ENCODE measurements at regions not wholly inside any gene's neighbourhood (a gene's known extent, or its start where the extent isn't known, plus 50 kb on each side); places are given as distances from the start of the nearest gene placed in this dataset.

DNA sequence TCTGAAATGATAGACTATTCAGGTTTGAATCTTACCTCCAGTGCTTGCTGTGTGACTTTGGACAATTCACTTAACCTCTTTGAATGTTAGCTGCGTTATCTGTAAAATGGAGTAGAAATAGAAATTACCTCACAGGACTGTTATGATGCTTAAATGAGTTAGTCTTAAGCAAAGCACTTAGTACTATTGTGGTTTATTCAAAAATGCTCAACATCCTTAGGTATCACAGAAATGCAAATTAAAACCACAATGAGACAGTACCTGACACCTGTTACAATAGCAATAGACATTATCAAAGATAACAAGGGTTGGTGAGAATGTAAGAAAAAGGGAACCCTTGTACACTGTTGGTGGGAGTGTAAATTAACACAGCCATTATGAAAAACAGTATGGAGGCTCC is 77.6 kb upstream of the FREM1 start:
- Histone ChIP-seq H3K9ac (ENCODE audit: insufficient read length, low read depth) (no peak overlapping the region), H3K36me3 (ENCODE audit: insufficient read depth, insufficient read length, low read length) (peaks cover 4% of the 10 kb centered on the region), H3K4me1 (ENCODE audit: insufficient read depth, insufficient read length) (no peaks in the 10 kb centered on the region), H3K9me3 (ENCODE audit: insufficient read depth, low read length) (no peaks in the 10 kb centered on the region), H3K27me3 (ENCODE audit: insufficient read depth, insufficient read length) (no peaks in the 10 kb centered on the region), H3K4me3 (ENCODE audit: insufficient read length, low read depth) (no peak overlapping the region)
- no peak for DNase-seq (ENCODE audit: low read depth, low spot score)
- no peak for TF ChIP-seq SUZ12 (IDR thresholded peaks at IDR 0.05; ENCODE audit: extremely low read depth, insufficient read depth, insufficient read length)
- no peak for TF ChIP-seq YY1 (IDR thresholded peaks at IDR 0.05; ENCODE audit: insufficient read depth, insufficient read length)
- no peak for TF ChIP-seq ZNF274 (IDR thresholded peaks at IDR 0.05; ENCODE audit: low read depth, low read length)

DNA sequence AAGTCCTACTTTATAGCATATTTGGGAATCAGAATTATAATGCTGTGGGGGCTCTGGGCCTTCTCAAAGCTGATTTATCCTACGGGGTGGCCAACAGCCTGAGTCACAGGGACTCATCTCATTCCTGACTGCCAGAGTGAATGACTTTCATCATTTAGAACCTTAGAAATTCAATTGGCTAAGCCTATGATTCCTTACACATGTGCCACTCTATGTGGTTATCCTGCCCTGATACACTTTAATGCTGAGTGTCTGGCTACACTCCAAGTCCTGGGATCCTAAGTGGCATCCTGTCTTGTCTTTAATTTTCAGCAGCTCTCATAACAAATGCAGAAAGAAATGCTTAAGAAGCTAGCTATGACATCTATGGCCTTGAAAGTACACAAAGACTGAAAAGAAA is 75.2 kb upstream of the FREM1 start:
- Histone ChIP-seq H3K27me3 (ENCODE audit: insufficient read depth, insufficient read length) (no peaks in the 10 kb centered on the region), H3K9me3 (ENCODE audit: insufficient read depth, low read length) (no peaks in the 10 kb centered on the region), H3K9ac (ENCODE audit: insufficient read length, low read depth) (no peak overlapping the region), H3K4me3 (ENCODE audit: insufficient read length, low read depth) (no peak overlapping the region), H3K4me1 (ENCODE audit: insufficient read depth, insufficient read length) (no peaks in the 10 kb centered on the region), H3K36me3 (ENCODE audit: insufficient read depth, insufficient read length, low read length) (peaks cover 4% of the 10 kb centered on the region)
- TF ChIP-seq ZNF274 (IDR thresholded peaks at IDR 0.05; ENCODE audit: low read depth, low read length), result no peak
- TF ChIP-seq SUZ12 (IDR thresholded peaks at IDR 0.05; ENCODE audit: extremely low read depth, insufficient read depth, insufficient read length), result no peak
- TF ChIP-seq YY1 (IDR thresholded peaks at IDR 0.05; ENCODE audit: insufficient read depth, insufficient read length), result no peak
- DNase-seq (ENCODE audit: low read depth, low spot score), result no peak

DNA sequence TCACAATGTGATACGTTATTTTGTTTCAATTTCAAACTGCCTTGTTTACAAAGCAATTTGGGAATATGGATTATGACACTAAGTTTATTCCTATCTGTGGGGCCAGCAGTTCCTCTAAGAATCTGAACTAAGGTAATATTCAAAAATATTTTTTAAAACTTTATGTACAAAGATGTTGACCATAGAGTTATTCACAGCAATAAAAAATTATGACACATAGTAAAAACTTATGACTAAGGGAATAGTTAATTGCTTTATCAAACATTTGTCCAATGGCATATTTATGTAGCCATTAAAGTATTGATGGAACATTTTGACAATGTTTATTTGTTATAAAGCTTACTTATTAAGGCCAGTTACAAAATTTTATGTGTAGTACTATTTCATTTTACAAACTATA is 73.4 kb upstream of the FREM1 start:
- Histone ChIP-seq H3K36me3 (ENCODE audit: insufficient read depth, insufficient read length, low read length) (peaks cover 4% of the 10 kb centered on the region), H3K9me3 (ENCODE audit: insufficient read depth, low read length) (no peaks in the 10 kb centered on the region), H3K4me3 (ENCODE audit: insufficient read length, low read depth) (no peak overlapping the region), H3K27me3 (ENCODE audit: insufficient read depth, insufficient read length) (no peaks in the 10 kb centered on the region), H3K4me1 (ENCODE audit: insufficient read depth, insufficient read length) (no peaks in the 10 kb centered on the region), H3K9ac (ENCODE audit: insufficient read length, low read depth) (no peak overlapping the region)
- TF ChIP-seq SUZ12 (IDR thresholded peaks at IDR 0.05; ENCODE audit: extremely low read depth, insufficient read depth, insufficient read length), result no peak
- no peak for TF ChIP-seq ZNF274 (IDR thresholded peaks at IDR 0.05; ENCODE audit: low read depth, low read length)
- no peak for TF ChIP-seq YY1 (IDR thresholded peaks at IDR 0.05; ENCODE audit: insufficient read depth, insufficient read length)
- no peak for DNase-seq (ENCODE audit: low read depth, low spot score)

DNA sequence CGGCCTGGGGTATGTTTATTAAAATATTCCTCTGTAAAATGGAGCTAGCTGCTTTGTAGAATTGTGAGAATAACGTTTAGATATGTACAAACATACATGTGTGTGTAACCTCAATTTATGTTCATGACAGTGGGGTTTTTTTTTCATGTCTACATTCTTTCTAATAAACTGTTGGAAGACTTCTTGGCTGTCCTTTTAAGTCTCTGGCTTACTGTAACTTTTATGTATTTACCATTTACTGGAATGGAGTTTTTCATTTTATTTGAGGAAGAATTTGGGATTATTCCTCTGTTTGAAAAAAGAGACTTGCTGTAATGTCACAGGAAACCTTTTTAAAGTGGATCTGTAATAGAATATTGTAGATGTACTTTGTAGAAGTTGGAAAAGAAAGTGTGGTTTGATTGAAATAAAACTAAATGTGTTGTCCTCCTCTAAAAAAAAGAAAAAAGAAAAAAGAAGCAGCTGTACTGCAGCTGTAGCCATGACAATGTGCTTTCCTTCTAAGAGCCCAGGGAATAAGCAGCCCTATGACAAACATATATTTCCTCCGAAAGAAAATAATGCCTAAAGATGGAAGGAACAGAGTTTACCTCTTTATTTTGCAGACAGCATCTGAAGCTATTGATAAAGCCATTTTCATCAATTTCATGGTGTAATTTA is 71.2 kb upstream of the FREM1 start:
- Histone ChIP-seq H3K4me1 (ENCODE audit: insufficient read depth, insufficient read length) (no peaks in the 10 kb centered on the region), H3K9ac (ENCODE audit: insufficient read length, low read depth) (no peak overlapping the region), H3K27me3 (ENCODE audit: insufficient read depth, insufficient read length) (no peaks in the 10 kb centered on the region), H3K4me3 (ENCODE audit: insufficient read length, low read depth) (no peak overlapping the region), H3K36me3 (ENCODE audit: insufficient read depth, insufficient read length, low read length) (no peaks in the 10 kb centered on the region), H3K9me3 (ENCODE audit: insufficient read depth, low read length) (no peaks in the 10 kb centered on the region)
- TF ChIP-seq SUZ12 (IDR thresholded peaks at IDR 0.05; ENCODE audit: extremely low read depth, insufficient read depth, insufficient read length), result no peak
- no peak for TF ChIP-seq YY1 (IDR thresholded peaks at IDR 0.05; ENCODE audit: insufficient read depth, insufficient read length)
- no peak for TF ChIP-seq ZNF274 (IDR thresholded peaks at IDR 0.05; ENCODE audit: low read depth, low read length)
- DNase-seq (ENCODE audit: low read depth, low spot score), result no peak

DNA sequence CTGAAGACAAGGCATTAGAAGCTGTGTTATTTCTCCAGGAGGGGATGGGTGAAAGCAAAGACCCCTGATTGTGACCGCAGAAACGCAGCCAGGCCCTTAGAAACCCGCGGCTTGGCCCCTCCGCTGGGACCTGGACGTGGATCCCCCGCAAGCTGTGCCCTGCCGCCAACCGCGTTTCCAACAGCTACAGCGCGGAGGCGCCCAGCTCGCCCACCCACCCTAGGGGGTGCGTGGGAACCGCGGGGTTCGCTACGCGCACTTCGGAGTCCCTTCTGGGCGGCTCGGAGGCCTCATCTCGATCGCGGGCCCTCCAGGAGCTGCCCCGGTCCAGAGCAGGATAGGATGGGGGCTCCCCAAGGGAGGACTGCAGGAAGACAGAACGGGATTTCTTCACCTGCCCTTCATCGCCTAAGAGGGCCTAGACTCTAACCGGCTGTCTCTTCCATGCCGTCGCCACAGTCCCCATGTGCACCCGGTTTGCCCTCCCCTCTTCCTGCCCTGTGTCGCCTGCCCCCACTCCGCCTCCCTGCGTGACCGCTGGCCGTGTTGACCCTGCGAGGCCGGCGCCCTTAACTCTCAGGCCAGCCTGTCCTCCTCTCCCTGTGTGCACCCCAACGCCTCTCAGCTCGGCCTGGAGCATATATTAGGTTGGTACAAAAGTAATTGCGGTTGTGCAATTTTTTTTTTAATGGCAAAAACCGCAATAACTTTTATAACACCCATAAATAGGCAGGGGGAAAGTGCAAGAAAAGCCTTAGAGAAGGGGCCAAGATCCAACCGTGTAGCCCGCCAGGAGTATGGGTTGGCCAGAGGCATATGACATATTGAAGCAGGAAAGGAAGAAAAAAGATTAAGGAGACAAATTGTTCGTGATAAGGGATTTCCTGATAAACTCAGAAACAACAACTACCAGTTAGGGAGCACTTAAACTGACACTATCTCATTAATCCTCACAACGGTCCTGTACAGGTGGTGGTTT is 68.1 kb upstream of the FREM1 start:
- no peak for DNase-seq (ENCODE audit: low read depth, low spot score)
- TF ChIP-seq YY1 (IDR thresholded peaks at IDR 0.05; ENCODE audit: insufficient read depth, insufficient read length) (no peak), ZNF274 (IDR thresholded peaks at IDR 0.05; ENCODE audit: low read depth, low read length) (no peak), SUZ12 (IDR thresholded peaks at IDR 0.05; ENCODE audit: extremely low read depth, insufficient read depth, insufficient read length) (no peak)
- H3K9ac ChIP-seq (ENCODE audit: insufficient read length, low read depth), result no peak overlapping the region

DNA sequence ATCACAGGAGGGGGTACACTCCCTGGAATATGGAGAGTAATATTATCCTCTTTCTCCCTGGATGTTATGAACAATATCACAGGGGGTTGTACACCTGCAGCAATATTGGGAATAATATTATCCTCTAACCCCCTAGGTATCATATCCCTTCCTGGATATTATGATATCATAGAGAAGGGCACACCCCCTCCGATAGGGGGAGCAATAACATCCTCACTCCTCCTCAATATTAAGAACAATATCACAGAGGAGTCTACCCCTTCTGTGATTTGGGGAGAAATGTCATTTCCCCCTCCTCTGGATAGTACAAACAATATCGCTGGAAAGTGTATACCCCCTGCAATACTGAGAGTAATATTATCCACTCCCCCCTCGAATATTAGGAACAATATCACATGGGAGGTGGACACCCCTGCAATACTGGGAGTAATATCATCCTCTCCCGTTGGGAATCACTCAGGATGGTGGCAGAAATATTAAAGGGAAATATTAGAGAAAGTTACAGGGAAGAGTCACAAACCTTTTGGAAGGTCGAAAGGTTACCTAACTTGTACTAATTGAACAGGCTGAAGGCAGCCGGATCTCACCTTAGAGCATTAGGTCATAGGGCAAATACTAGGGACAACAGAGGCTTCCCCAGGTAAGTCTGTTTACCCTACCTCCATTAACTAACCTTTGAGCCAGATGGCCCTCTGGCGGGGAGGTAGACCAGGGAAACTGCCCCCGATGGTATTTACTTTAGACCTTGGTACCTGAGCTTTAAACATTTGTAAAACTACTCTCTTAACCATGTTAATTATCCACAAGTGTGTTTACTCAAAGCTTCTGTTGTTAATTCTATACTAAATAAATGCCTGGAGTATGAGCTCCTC is 57.5 kb upstream of the FREM1 start:
- Histone ChIP-seq H3K4me1 (ENCODE audit: insufficient read depth, insufficient read length) (no peaks in the 10 kb centered on the region), H3K9ac (ENCODE audit: insufficient read length, low read depth) (no peak overlapping the region), H3K4me3 (ENCODE audit: insufficient read length, low read depth) (no peak overlapping the region), H3K9me3 (ENCODE audit: insufficient read depth, low read length) (no peaks in the 10 kb centered on the region), H3K27me3 (ENCODE audit: insufficient read depth, insufficient read length) (no peaks in the 10 kb centered on the region), H3K36me3 (ENCODE audit: insufficient read depth, insufficient read length, low read length) (no peaks in the 10 kb centered on the region)
- no peak for DNase-seq (ENCODE audit: low read depth, low spot score)
- no peak for TF ChIP-seq SUZ12 (IDR thresholded peaks at IDR 0.05; ENCODE audit: extremely low read depth, insufficient read depth, insufficient read length)
- TF ChIP-seq YY1 (IDR thresholded peaks at IDR 0.05; ENCODE audit: insufficient read depth, insufficient read length), result no peak
- TF ChIP-seq ZNF274 (IDR thresholded peaks at IDR 0.05; ENCODE audit: low read depth, low read length), result no peak

More for the DNA sequence above, 68.1 kb upstream of the FREM1 start:
- Histone ChIP-seq H3K4me3 (ENCODE audit: insufficient read length, low read depth) (no peak overlapping the region), H3K27me3 (ENCODE audit: insufficient read depth, insufficient read length) (no peaks in the 10 kb centered on the region), H3K36me3 (ENCODE audit: insufficient read depth, insufficient read length, low read length) (no peaks in the 10 kb centered on the region), H3K9me3 (ENCODE audit: insufficient read depth, low read length) (no peaks in the 10 kb centered on the region), H3K4me1 (ENCODE audit: insufficient read depth, insufficient read length) (no peaks in the 10 kb centered on the region)
